A673 (cell line): ENCODE measurements at regions not wholly inside any gene's neighbourhood (a gene's known extent, or its start where the extent isn't known, plus 50 kb on each side); places are given as distances from the start of the nearest gene placed in this dataset.

Experiments
- CTCF ChIP-seq: fragments of 300-800, 200-600 bp; sonication (generic); conservative IDR thresholded peaks from 2 replicates; pipeline ENCODE4 v1.5.1; 2017; ENCODE audit warnings: low read depth, mild to moderate bottlenecking, antibody characterized with exemption, low read length, moderate library complexity, mixed read lengths
- EZH2 ChIP-seq: fragments of 200-600 bp; sonication (generic); IDR thresholded peaks from 2 replicates; pipeline ENCODE4 v1.6.1; 2017; ENCODE audit warnings: borderline replicate concordance, low read depth, mild to moderate bottlenecking, mixed read lengths, antibody characterized with exemption, low read length; ENCODE audit not compliant: poor library complexity, severe bottlenecking

GRCh38 chr22:48254311-48254873 lies 1491.9 kb downstream of the TBC1D22A start:
- no peak for TF ChIP-seq CTCF
- TF ChIP-seq EZH2, result no peak
